ENCODE measurements at regions not wholly inside any gene's neighbourhood (a gene's known extent, or its start where the extent isn't known, plus 50 kb on each side); places are given as distances from the start of the nearest gene placed in this dataset.

- TF ChIP-seq EZH2phosphoT487 (conservative IDR thresholded peaks at IDR 0.05; ENCODE audit: low read length) (no peak), CTCF (IDR thresholded peaks at IDR 0.05; ENCODE audit: insufficient read depth, low read length, poor library complexity, severe bottlenecking) (no peak)
- Histone ChIP-seq H4K20me1 (ENCODE audit: low read depth, low read length) (no peaks in the 10 kb centered on the region), H3K27ac (ENCODE audit: low read depth, low read length) (no peak overlapping the region), H3F3A (ENCODE audit: insufficient read depth) (no peaks in the 10 kb centered on the region), H3K4me2 (ENCODE audit: low read depth, low read length, poor library complexity, severe bottlenecking) (no peak overlapping the region), H3K9ac (ENCODE audit: low read length) (no peak overlapping the region), H3K27me3 (ENCODE audit: low read length) (no peaks in the 10 kb centered on the region), H3K9me3 (ENCODE audit: insufficient read depth, low read length) (no peaks in the 10 kb centered on the region), H3K4me3 (ENCODE audit: insufficient read depth, low read length, poor library complexity, severe bottlenecking) (no peak overlapping the region), H2AFZ (ENCODE audit: low read depth, low read length, severe bottlenecking) (no peak overlapping the region), H3K36me3 (ENCODE audit: low read length) (no peaks in the 10 kb centered on the region), H3K79me2 (ENCODE audit: insufficient read depth, low read length) (no peaks in the 10 kb centered on the region), H3K9me2 (replicated peaks; ENCODE audit: insufficient read depth, low read length) (no peaks in the 10 kb centered on the region)
Observed at GRCh38 chr10:53255661-53256205, 483.1 kb upstream of the MBL2 start.

- Histone ChIP-seq H3K79me2 (ENCODE audit: insufficient read depth, low read length) (no peaks in the 10 kb centered on the region), H4K20me1 (ENCODE audit: low read depth, low read length) (no peaks in the 10 kb centered on the region), H3K9me2 (replicated peaks; ENCODE audit: insufficient read depth, low read length) (no peaks in the 10 kb centered on the region), H3K36me3 (ENCODE audit: low read length) (no peaks in the 10 kb centered on the region), H3F3A (ENCODE audit: insufficient read depth) (no peaks in the 10 kb centered on the region), H3K4me3 (ENCODE audit: insufficient read depth, low read length, poor library complexity, severe bottlenecking) (no peak overlapping the region), H3K9me3 (ENCODE audit: insufficient read depth, low read length) (no peaks in the 10 kb centered on the region), H2AFZ (ENCODE audit: low read depth, low read length, severe bottlenecking) (no peak overlapping the region), H3K27me3 (ENCODE audit: low read length) (no peaks in the 10 kb centered on the region), H3K9ac (ENCODE audit: low read length) (no peak overlapping the region), H3K27ac (ENCODE audit: low read depth, low read length) (no peak overlapping the region), H3K4me2 (ENCODE audit: low read depth, low read length, poor library complexity, severe bottlenecking) (no peak overlapping the region)
- TF ChIP-seq EZH2phosphoT487 (conservative IDR thresholded peaks at IDR 0.05; ENCODE audit: low read length) (no peak), CTCF (IDR thresholded peaks at IDR 0.05; ENCODE audit: insufficient read depth, low read length, poor library complexity, severe bottlenecking) (no peak)
Observed at GRCh38 chr10:53253221-53253620, 480.6 kb upstream of the MBL2 start.

GRCh38 chr10:53239873-53240272 is 467.3 kb upstream of the MBL2 start:
- no peaks in the 10 kb centered on the region for H3K9me3 ChIP-seq (ENCODE audit: insufficient read depth, low read length)
- H3F3A ChIP-seq (ENCODE audit: insufficient read depth), result no peaks in the 10 kb centered on the region
- no peaks in the 10 kb centered on the region for H3K36me3 ChIP-seq (ENCODE audit: low read length)
- H3K27me3 ChIP-seq (ENCODE audit: low read length), result no peaks in the 10 kb centered on the region
- no peak overlapping the region for H3K27ac ChIP-seq (ENCODE audit: low read depth, low read length)
- no peak overlapping the region for H3K9ac ChIP-seq (ENCODE audit: low read length)
- no peak overlapping the region for H3K4me3 ChIP-seq (ENCODE audit: insufficient read depth, low read length, poor library complexity, severe bottlenecking)
- no peaks in the 10 kb centered on the region for H3K9me2 ChIP-seq (replicated peaks; ENCODE audit: insufficient read depth, low read length)
- TF ChIP-seq CTCF (IDR thresholded peaks at IDR 0.05; ENCODE audit: insufficient read depth, low read length, poor library complexity, severe bottlenecking) (no peak), EZH2phosphoT487 (conservative IDR thresholded peaks at IDR 0.05; ENCODE audit: low read length) (no peak)
- H3K4me2 ChIP-seq (ENCODE audit: low read depth, low read length, poor library complexity, severe bottlenecking), result no peak overlapping the region
- no peaks in the 10 kb centered on the region for H4K20me1 ChIP-seq (ENCODE audit: low read depth, low read length)
- no peak overlapping the region for H2AFZ ChIP-seq (ENCODE audit: low read depth, low read length, severe bottlenecking)
- H3K79me2 ChIP-seq (ENCODE audit: insufficient read depth, low read length), result no peaks in the 10 kb centered on the region

Measured in SU-DHL-6 (cell line).